ENCODE measurements at regions not wholly inside any gene's neighbourhood (a gene's known extent, or its start where the extent isn't known, plus 50 kb on each side); places are given as distances from the start of the nearest gene placed in this dataset.

- TF ChIP-seq ZFX (IDR thresholded peaks at IDR 0.05) = no peak
- TF ChIP-seq CTCF (conservative IDR thresholded peaks at IDR 0.05) = no peak
- H3K27ac ChIP-seq = no peak overlapping the region
These were observed 261.0 kb downstream of the HRH4 start for GRCh38 chr18:24721388-24721787.

- TF ChIP-seq CTCF (conservative IDR thresholded peaks at IDR 0.05) (no peak), ZFX (IDR thresholded peaks at IDR 0.05) (no peak)
- H3K27ac ChIP-seq = no peak overlapping the region
These were observed 265.4 kb downstream of the HRH4 start for GRCh38 chr18:24725644-24726415.

- H3K27ac ChIP-seq = no peak overlapping the region
- peak; percentile 92 for TF ChIP-seq CTCF (conservative IDR thresholded peaks at IDR 0.05)
- TF ChIP-seq ZFX (IDR thresholded peaks at IDR 0.05) = no peak
These were observed 266.5 kb downstream of the HRH4 start for GRCh38 chr18:24726727-24727492.

GRCh38 chr18:24727685-24728084 lies 267.2 kb downstream of the HRH4 start:
- TF ChIP-seq ZFX (IDR thresholded peaks at IDR 0.05) (no peak), CTCF (conservative IDR thresholded peaks at IDR 0.05) (no peak; the same call in 1 of the 2 replicates)
- no peak overlapping the region for H3K27ac ChIP-seq

- no peak for TF ChIP-seq CTCF (conservative IDR thresholded peaks at IDR 0.05)
- no peak for TF ChIP-seq ZFX (IDR thresholded peaks at IDR 0.05)
- no peak overlapping the region for H3K27ac ChIP-seq
These were observed 270.7 kb downstream of the HRH4 start for GRCh38 chr18:24731158-24731557.

- no peak for TF ChIP-seq CTCF (conservative IDR thresholded peaks at IDR 0.05)
- no peak for TF ChIP-seq ZFX (IDR thresholded peaks at IDR 0.05)
- no peak overlapping the region for H3K27ac ChIP-seq
These were observed 271.5 kb downstream of the HRH4 start for GRCh38 chr18:24731981-24732380.

- peak; percentile 74 for TF ChIP-seq CTCF (conservative IDR thresholded peaks at IDR 0.05)
- TF ChIP-seq ZFX (IDR thresholded peaks at IDR 0.05) = no peak
- no peak overlapping the region for H3K27ac ChIP-seq
These were observed 273.6 kb downstream of the HRH4 start for GRCh38 chr18:24734058-24734457.
